Astrocyte (in vitro differentiated cells and primary cell): ENCODE measurements at regions not wholly inside any gene's neighbourhood (a gene's known extent, or its start where the extent isn't known, plus 50 kb on each side); places are given as distances from the start of the nearest gene placed in this dataset.

Experiments used
- DNase-seq: peaks from one replicate; pipeline ENCODE4 v3.0.0-alpha.2; 2010; ENCODE audit warnings: low read depth
- FAIRE-seq: peaks from 2 replicates; lab custom pipeline; 2011; peaks lifted over from hg19 to GRCh38; lab: Jason Lieb, UNC
- H2AFZ ChIP-seq: 2 replicates; pipeline ENCODE4 v1.6.0; 2012; ENCODE audit warnings: low read depth, low read length, inconsistent platforms
- H3K27ac ChIP-seq: 2 replicates; pipeline ENCODE4 v1.5.1; 2011; ENCODE audit warnings: low read depth, low read length, inconsistent platforms
- H3K27me3 ChIP-seq: 2 replicates; pipeline ENCODE4 v1.6.0; 2011; ENCODE audit warnings: low read length, inconsistent platforms; ENCODE audit not compliant: insufficient read depth
- H3K36me3 ChIP-seq: 2 replicates; pipeline ENCODE4 v1.5.1; 2011; ENCODE audit warnings: low read length, inconsistent platforms; ENCODE audit not compliant: insufficient read depth
- H3K4me1 ChIP-seq: 2 replicates; pipeline ENCODE4 v1.5.1; 2011; ENCODE audit warnings: low read length, inconsistent platforms; ENCODE audit not compliant: insufficient read depth
- H3K4me2 ChIP-seq: 2 replicates; pipeline ENCODE4 v1.6.0; 2012; ENCODE audit warnings: low read length, inconsistent platforms
- H3K4me3 ChIP-seq: 2 replicates; pipeline ENCODE4 v1.5.1; 2011; ENCODE audit warnings: low read depth, mild to moderate bottlenecking, low read length, inconsistent platforms; ENCODE audit not compliant: insufficient read depth
- H3K79me2 ChIP-seq: 2 replicates; pipeline ENCODE4 v1.6.0; 2012; ENCODE audit warnings: mild to moderate bottlenecking, low read length, inconsistent platforms; ENCODE audit not compliant: insufficient read depth
- H3K9ac ChIP-seq: 2 replicates; pipeline ENCODE4 v1.6.0; 2012; ENCODE audit warnings: mild to moderate bottlenecking, low read length, inconsistent platforms
- H3K9me3 ChIP-seq: 2 replicates; pipeline ENCODE4 v1.5.1; 2012; ENCODE audit warnings: low read depth, mild to moderate bottlenecking, low read length, inconsistent platforms; ENCODE audit not compliant: insufficient read depth
- H4K20me1 ChIP-seq: 2 replicates; pipeline ENCODE4 v1.6.0; 2012; ENCODE audit warnings: low read length, inconsistent platforms; ENCODE audit not compliant: insufficient read depth
- H3K27ac Mint-ChIP-seq: one replicate; pipeline ENCODE4 v1.8.0; 2021; ENCODE audit warnings: mild to moderate bottlenecking, mixed read lengths; ENCODE audit not compliant: unreplicated experiment
- H3K27me3 Mint-ChIP-seq: one replicate; pipeline ENCODE4 v1.8.0; 2021; ENCODE audit warnings: low read depth, mixed read lengths; ENCODE audit not compliant: unreplicated experiment
- H3K36me3 Mint-ChIP-seq: one replicate; pipeline ENCODE4 v1.8.0; 2021; ENCODE audit warnings: low read depth, mixed read lengths; ENCODE audit not compliant: unreplicated experiment
- H3K4me1 Mint-ChIP-seq: one replicate; pipeline ENCODE4 v1.8.0; 2021; ENCODE audit warnings: low read depth, mixed read lengths; ENCODE audit not compliant: unreplicated experiment
- H3K4me3 Mint-ChIP-seq: one replicate; pipeline ENCODE4 v1.8.0; 2021; ENCODE audit warnings: mild to moderate bottlenecking, moderate library complexity, mixed read lengths; ENCODE audit not compliant: unreplicated experiment
- H3K9me3 Mint-ChIP-seq: one replicate; pipeline ENCODE4 v1.8.0; 2021; ENCODE audit warnings: mild to moderate bottlenecking, mixed read lengths; ENCODE audit not compliant: unreplicated experiment
- CTCF ChIP-seq: IDR thresholded peaks from 2 replicates; pipeline ENCODE4 v1.5.1; 2011; ENCODE audit warnings: low read depth, mild to moderate bottlenecking, inconsistent platforms, low read length, moderate library complexity; ENCODE audit not compliant: insufficient read depth
- EZH2 ChIP-seq: IDR thresholded peaks from 2 replicates; pipeline ENCODE4 v1.6.1; 2012; ENCODE audit warnings: mild to moderate bottlenecking, low read length, inconsistent platforms; ENCODE audit not compliant: insufficient read depth

DNA sequence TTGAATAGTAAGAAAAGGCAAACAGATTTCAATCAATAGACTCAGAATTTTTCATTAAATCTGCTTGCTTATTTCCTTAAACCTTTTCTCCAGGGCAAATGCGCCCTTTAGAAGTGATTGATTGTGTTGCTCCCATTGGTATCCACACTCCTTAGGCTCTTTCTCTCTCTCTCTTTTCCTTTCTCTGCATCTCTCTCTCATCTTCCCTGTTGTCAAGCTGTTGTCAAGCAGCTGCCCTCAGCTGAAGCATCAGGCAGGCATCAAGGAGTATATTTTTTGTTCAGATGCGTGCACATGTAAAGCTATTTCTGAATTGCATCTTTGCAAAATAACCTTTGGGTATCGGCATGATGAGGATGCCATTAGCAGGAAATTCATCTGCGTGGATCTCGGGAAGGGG, 107.2 kb upstream of the PLET1 start:
- Histone ChIP-seq H4K20me1 (no peaks in the 10 kb centered on the region), H3K9ac (no peak overlapping the region), H3K4me3 (no peak overlapping the region), H3K4me2 (no peak overlapping the region), H3K79me2 (no peaks in the 10 kb centered on the region), H3K9me3 (no peaks in the 10 kb centered on the region), H3K4me1 (peaks cover 9% of the 10 kb centered on the region), H3K36me3 (no peaks in the 10 kb centered on the region), H3K27me3 (no peaks in the 10 kb centered on the region), H2AFZ (no peak overlapping the region), H3K27ac (no peak overlapping the region)
- no peaks in the 10 kb centered on the region for H3K4me1 Mint-ChIP-seq
- FAIRE-seq (no peak), DNase-seq (no peak)
- H3K4me3 Mint-ChIP-seq: no peak overlapping the region
- H3K27ac Mint-ChIP-seq: no peak overlapping the region
- H3K9me3 Mint-ChIP-seq: no peaks in the 10 kb centered on the region
- H3K27me3 Mint-ChIP-seq: peaks cover 22% of the 10 kb centered on the region
- TF ChIP-seq EZH2: no peak
- TF ChIP-seq CTCF: no peak
- H3K36me3 Mint-ChIP-seq: peaks cover 1% of the 10 kb centered on the region

DNA sequence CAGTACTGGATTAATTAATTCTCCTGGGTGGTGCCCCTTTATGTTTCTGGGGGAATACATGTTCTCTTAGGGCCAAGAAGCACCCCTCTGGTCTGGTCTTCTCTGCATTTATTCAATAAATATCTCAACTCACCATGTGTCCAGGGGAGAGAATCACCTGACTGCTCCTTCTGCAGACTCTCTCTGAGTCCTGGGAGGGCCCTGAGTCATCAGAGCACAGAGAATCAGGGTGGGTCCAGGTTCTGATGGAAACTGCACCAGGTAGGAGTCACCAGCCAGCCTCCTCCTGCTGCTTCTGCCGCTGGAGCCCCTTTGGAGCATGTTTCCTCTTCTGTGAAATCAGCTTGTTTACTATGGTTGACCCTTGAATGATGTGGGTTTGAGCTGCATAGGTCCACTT, 107.7 kb upstream of the PLET1 start:
- H3K27me3 ChIP-seq: no peaks in the 10 kb centered on the region
- no peak for FAIRE-seq
- no peaks in the 10 kb centered on the region for H3K36me3 ChIP-seq
- H4K20me1 ChIP-seq: no peaks in the 10 kb centered on the region
- peaks cover 9% of the 10 kb centered on the region for H3K4me1 ChIP-seq
- H3K4me3 ChIP-seq: no peak overlapping the region
- H3K9me3 ChIP-seq: no peaks in the 10 kb centered on the region
- no peak for DNase-seq
- Mint-ChIP-seq H3K27ac (no peak overlapping the region), H3K4me3 (no peak overlapping the region), H3K9me3 (no peaks in the 10 kb centered on the region), H3K4me1 (no peaks in the 10 kb centered on the region), H3K27me3 (peaks cover 22% of the 10 kb centered on the region), H3K36me3 (peaks cover 1% of the 10 kb centered on the region)
- no peak overlapping the region for H2AFZ ChIP-seq
- H3K4me2 ChIP-seq: no peak overlapping the region
- no peaks in the 10 kb centered on the region for H3K79me2 ChIP-seq
- no peak overlapping the region for H3K27ac ChIP-seq
- TF ChIP-seq EZH2 (no peak), CTCF (no peak)
- H3K9ac ChIP-seq: no peak overlapping the region

DNA sequence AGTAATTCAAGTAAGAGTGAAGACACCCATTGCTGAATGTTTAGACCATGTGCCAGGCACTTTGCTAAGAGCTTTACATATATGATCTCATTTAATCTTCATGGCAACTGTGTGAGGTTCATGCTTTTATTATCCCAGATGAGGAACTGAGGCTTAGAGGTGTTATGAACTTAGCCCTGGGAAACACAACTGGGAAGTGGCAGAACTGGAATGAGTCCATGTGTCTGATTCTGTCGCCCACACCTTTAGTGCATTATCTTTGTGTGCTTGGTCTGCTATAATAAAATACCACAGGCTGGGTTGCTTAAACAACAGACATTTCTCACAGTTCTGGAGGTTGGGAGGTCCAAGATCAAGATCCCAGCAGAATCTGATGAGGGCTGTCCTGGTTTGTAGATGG, 108.7 kb upstream of the PLET1 start:
- H3K4me2 ChIP-seq: no peak overlapping the region
- H3K4me1 ChIP-seq: peaks cover 8% of the 10 kb centered on the region
- H3K27ac Mint-ChIP-seq: no peak overlapping the region
- no peak for TF ChIP-seq EZH2
- TF ChIP-seq CTCF: no peak
- no peak overlapping the region for H3K27ac ChIP-seq
- no peaks in the 10 kb centered on the region for H3K4me1 Mint-ChIP-seq
- H3K79me2 ChIP-seq: no peaks in the 10 kb centered on the region
- no peaks in the 10 kb centered on the region for H3K9me3 ChIP-seq
- H3K27me3 Mint-ChIP-seq: peaks cover 22% of the 10 kb centered on the region
- H2AFZ ChIP-seq: no peak overlapping the region
- no peaks in the 10 kb centered on the region for H3K27me3 ChIP-seq
- peaks cover 1% of the 10 kb centered on the region for H3K36me3 Mint-ChIP-seq
- no peaks in the 10 kb centered on the region for H3K9me3 Mint-ChIP-seq
- no peaks in the 10 kb centered on the region for H4K20me1 ChIP-seq
- no peak for DNase-seq
- no peaks in the 10 kb centered on the region for H3K36me3 ChIP-seq
- no peak for FAIRE-seq
- no peak overlapping the region for H3K4me3 ChIP-seq
- no peak overlapping the region for H3K4me3 Mint-ChIP-seq
- no peak overlapping the region for H3K9ac ChIP-seq
